ENCODE measurements at regions not wholly inside any gene's neighbourhood (a gene's known extent, or its start where the extent isn't known, plus 50 kb on each side); places are given as distances from the start of the nearest gene placed in this dataset.

DNA sequence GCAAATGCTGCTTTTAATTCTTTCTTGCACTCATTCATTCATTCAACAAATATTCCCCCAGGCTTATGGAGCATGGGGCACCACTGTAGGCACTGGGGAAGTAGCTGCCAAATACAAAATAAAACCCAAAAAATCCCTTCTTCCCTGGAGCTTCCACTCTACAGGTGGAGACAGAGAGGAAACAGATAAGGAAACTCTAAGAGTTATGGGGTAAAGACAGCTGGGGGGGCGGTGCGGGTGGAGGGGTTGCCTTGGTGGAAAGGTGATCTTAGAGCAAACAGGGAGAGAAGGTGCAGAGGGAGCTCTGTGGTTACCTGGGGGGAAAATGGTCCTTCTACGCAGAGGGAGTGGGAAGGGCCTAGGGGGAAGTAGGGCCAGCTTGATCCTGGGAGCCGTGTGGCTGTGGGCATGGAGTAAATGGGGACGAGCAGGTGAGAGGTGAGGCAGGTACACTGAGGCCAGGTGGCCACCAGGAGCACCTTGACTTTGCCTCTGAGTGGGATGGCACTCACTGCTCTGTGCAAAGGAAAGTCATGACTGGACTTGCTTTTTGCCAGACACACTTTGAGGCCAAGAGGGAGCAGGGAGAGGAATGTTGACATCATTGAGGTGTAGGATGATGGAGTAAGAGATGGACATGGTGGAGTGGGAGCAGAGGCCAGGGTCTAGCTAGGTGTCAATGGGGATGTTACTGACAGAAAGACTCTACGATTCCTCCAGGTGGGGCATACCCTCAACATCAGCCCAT, 152.0 kb downstream of the ETS2 start:
- TF ChIP-seq, protein P1, sequence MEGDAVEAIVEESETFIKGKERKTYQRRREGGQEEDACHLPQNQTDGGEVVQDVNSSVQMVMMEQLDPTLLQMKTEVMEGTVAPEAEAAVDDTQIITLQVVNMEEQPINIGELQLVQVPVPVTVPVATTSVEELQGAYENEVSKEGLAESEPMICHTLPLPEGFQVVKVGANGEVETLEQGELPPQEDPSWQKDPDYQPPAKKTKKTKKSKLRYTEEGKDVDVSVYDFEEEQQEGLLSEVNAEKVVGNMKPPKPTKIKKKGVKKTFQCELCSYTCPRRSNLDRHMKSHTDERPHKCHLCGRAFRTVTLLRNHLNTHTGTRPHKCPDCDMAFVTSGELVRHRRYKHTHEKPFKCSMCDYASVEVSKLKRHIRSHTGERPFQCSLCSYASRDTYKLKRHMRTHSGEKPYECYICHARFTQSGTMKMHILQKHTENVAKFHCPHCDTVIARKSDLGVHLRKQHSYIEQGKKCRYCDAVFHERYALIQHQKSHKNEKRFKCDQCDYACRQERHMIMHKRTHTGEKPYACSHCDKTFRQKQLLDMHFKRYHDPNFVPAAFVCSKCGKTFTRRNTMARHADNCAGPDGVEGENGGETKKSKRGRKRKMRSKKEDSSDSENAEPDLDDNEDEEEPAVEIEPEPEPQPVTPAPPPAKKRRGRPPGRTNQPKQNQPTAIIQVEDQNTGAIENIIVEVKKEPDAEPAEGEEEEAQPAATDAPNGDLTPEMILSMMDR (IDR thresholded peaks at IDR 0.05) = no peak
- no peak for TF ChIP-seq POLR2A (IDR thresholded peaks at IDR 0.05)
